NCI-H2196 treated with DMSO at 0.1 percent for 48 hours (cell line): ENCODE measurements at regions not wholly inside any gene's neighbourhood (a gene's known extent, or its start where the extent isn't known, plus 50 kb on each side); places are given as distances from the start of the nearest gene placed in this dataset.
"Not testable (repeated sequence)": the region's sequence is repeated elsewhere in the genome, so short reads cannot be mapped to it uniquely, and the experiment has no call there.

ENCODE experiments used
- DNase-seq: peaks from one replicate; lab custom pipeline; 2025; ENCODE audit not compliant: unreplicated experiment; lab: John Stamatoyannopoulos, UW

DNA sequence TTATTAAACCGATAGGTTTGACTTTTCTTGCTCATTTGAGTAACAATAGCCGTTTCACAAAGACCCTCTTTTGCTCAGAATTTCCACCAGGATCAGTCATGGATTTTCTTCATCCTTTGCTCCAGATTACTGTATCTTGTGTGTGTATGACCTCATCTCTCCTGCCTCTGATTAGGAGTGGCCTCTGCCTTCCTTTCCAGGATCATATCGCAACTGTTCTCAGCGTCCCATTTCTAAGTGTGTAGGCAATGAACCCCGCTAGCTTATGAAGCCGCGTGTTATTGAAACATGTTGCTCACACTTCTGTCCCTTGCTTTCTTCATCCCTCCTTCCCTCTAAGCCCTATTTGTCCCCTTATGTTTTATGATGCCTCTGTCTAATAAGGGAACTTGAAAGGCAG, 169.8 kb upstream of the RPS23 start:
- DNase-seq = no peak

DNA sequence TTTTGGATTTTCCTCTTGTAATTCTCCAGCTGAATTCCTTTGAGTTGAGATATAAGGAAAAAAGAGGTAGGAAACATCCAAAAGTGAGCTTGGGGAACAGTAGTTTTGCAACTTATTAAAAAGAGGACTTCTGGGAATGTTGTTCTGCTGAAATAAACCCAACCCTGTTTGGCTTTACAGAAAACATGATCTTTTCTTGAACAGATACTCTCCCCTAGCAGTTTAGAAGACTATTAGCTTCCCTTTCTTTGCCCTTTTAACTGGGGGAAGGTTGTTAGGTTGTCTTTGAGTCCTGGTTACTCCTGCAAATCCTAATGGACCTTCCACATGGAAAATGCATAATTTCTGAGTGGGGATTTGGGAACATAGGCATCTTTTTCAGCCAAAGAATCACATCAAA, 168.7 kb upstream of the RPS23 start:
- no peak for DNase-seq

DNA sequence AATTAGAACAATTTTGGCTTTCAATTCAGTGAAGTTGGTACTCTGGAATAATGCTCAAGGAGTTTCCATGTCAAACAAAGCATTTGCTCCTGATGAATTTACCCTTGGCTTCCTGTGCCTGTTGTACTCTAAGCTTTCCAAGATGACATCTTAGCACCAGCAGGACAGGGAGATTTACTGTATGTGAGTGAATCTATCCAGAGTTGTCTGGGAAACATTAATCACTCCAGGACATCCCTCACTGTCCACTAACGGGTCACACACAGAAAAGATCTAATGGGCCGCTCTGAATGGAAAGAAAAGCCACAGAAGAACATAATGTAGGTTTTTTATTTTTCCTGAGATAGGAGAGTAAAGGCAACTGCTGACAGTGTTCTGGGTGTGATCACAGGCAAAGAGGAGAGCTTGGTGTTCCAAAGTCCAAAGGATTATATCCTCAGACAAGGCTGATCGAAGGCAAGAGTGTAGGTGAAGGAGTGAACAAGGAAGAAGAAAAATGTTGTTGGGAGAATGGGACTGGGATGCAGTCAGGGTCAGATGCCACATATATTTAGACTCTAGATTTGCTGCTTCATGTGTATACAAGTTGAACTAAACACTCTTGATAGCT, 167.7 kb upstream of the RPS23 start:
- DNase-seq = no peak

DNA sequence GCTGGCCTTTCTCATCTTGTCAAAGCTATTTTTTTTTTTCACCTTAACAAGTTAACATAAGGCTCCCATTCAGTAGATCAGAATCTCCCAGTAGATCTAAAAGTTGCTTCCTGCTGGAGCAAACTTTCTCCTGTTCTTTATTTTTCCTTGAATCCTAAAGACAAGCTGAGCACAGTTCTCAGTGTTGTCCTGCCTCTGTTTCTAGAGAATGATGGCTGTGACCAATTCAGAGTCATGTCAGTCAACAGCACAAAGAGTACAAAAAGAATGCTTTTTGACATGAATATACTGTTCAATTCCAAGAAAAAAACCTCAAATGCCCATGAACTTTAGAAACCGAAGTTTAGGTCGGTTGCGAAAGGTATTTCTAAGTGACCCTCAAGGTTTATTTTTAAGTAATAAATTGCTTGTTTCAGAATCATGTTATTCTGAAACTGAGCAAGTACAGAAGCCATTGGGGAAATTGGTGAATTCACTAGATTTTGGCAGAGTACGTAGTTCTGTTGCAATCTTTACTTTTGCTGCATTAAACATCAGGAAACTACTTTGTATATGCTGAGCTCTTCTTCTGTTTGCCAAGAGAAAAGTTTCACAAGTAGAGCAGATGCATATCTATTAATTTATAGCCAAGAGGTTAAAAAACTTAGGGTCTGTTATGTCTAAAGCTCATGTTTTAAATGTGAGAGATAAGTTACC, 161.7 kb upstream of the RPS23 start:
- no peak for DNase-seq

DNA sequence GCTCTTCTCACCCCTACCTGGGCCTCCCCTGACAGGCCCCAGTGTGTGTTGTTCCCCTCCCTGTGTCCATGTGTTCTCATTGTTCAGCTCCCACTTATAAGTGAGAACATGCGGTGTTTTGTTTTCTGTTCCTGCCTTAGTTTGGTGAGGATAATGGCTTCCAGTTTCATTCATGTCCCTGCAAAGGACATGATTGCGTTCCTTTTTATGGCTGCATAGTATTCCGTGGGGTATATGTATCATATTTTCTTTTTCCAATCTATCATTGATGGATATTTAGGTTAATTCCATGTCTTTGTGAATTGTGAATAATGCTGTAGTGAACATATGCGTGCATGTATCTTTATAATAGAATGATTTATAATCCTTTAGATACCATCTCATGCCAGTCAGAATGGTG, 159.4 kb upstream of the RPS23 start:
- DNase-seq = not testable (repeated sequence)

DNA sequence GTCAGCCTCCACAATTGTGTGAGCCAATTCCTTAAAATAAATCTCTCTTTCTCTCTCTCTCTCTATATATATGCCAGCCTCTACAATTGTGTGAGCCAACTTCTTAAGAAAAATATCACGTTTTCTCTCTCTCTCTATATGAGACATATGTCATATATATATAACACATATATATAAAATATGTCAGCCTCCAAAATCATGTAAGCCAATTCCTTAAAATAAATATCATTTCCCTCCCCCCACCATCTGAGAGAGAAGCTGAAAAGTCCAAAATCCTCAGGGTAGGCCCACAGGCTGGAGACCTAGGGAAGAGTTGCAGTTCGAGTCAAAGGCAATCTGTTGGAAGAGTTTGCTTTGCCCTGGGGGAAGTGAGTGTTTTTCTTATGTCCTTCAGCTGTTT, 158.1 kb upstream of the RPS23 start:
- no peak for DNase-seq

DNA sequence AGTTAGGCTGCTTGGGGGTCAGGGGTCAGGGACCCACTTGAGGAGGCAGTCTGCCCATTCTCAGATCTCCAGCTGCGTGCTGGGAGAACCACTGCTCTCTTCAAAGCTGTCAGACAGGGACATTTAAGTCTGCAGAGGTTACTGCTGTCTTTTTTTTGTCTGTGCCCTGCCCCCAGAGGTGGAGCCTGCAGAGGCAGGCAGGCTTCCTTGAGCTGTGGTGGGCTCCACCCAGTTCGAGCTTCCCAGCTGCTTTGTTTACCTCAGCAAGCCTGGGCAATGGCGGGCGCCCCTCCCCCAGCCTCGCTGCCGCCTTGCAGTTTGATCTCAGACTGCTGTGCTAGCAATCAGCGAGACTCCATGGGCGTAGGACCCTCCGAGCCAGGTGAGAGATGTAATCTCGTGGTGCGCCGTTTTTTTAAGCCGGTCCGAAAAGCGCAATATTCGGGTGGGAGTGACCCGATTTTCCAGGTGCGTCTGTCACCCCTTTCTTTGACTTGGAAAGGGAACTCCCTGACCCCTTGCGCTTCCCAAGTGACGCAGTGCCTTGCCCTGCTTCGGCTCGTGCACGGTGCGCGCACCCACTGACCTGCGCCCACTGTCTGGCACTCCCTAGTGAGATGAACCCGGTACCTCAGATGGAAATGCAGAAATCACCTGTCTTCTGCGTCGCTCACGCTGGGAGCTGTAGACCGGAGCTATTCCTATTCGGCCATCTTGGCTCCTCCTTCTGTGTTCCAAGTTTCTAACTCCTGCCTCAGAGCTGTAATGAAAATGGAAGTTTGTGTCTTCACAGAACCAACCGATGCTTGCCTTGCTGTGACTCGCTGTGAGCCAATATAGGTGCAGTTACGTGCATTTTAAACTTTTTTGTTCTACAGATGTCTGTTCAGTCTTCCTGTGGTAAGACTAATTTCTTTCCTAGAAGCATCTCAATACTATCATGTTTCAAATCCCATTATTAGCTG, 156.8 kb upstream of the RPS23 start:
- not testable (repeated sequence) for DNase-seq

DNA sequence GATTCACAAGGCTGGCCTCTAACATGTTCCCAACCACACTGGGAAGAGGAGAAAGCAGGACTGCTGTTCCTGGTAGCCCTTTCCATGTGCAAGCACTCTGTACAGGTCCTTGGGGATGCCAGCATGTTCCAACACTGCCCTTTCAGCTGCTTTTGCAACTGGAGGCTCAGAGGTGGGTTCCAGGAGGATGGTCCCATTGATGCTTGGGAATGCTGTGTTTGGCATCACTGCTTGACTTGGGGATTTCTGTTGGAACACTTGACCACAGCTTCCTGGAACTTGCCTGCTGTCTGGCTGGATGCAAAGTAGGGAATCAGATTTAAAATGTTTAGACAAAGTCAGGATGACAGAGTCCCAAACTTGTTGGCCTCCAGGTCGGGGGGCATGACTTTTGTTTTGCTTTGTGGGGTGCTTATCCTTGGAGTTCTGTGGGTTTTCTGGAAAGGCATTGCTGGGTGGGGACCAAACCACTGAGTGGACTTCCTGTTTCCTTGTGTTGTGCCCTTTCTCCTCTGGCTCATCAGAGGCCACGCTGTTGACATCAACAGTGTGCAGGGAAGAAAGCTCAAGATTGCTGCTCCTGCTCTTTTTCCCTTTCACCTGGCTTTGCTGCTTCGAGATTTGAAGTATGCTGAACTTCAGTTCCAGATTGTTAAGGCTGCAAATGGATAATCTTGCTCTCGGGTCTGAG, 148.5 kb upstream of the RPS23 start:
- no peak for DNase-seq

DNA sequence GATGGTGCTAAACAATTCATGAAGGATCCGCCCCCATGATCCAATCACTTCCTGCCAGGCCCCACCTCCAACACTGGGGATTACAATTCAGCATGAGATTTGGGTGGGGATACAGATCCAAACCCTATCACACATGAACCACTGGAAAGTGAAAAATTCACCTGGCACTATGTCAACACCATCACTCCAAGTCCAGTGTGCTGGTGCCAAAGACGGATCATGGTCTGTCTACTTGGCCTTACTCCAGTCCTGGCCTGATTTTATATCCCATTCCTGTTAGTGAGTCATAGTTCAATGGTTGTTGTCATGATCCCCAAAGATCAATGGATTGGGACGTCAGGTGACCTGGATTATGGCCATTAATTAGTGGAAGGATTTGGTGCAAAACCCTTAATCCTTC, 147.4 kb upstream of the RPS23 start:
- DNase-seq = no peak

DNA sequence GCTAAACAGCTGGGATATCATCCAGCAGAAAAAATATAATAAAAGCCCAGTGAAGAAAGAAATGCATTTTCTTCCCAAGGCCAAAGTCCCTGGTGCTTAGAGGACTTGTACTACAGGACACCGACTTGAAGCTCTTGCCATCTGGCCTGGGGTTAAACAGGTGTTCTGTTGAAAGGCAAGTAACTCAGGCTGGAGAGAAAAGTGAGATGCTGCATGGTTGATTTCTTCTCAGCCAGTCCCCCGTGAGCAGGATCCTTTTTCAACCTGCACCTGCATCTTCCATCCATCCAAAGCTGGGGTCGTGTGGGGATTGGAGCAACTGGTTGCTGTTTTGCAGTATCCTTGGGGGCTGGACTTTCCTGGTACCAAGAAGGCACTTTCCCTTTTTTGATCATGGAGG, 146.1 kb upstream of the RPS23 start:
- no peak for DNase-seq

DNA sequence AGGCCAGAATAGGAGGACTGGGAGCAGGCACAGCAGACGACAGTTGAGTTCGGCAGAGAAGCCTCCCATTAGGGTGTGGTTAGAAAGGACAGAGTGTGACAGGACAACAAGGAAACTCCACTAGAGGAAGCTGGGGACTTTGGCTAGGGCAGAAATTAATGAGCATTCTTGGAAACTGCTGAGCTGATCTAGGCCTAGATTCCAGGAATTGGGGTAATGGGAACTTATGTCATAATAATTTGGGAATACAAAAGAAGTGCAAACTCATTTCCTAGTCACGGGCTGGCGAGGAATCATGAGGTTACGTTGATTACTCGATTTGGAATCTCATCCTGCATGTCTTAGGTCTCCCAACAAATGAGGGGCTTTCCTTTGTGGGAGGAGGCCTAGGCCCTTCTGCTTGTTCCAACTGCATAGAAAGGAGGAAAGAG, 144.6 kb upstream of the RPS23 start:
- no peak for DNase-seq

DNA sequence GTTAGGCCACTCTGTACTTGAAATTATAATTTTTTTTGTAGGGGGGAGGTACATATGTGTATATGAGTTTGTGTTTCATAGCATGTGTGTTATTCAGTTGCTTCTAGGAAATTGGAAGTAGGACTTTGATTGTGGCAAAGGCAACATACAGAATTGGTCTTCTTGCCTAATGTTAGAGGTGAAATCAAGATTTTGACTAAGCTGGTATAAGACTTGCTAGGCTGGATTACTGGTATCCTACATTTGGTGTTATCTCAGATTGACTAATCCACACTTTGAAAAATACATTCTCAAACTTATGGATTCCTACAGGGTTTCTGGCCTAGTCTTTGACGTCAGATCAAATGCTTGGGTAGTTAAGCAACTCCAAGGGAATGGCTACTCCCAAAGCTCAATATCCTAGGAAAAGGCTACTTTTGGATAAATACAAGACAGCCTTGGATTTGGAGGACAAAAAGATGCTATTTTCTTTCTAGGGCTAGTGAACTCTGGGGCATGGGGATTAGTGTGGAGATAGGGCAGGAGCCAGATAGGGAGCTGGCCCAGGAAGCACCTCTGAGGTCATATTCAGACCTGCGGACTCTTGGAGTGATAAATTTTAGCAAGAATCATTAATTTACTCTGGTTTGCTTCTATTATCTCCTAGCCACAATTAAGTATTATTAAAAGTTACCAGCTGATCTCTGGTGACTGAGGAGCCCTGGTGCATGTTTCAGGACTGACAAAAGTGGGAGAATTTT, 144.0 kb upstream of the RPS23 start:
- no peak for DNase-seq

DNA sequence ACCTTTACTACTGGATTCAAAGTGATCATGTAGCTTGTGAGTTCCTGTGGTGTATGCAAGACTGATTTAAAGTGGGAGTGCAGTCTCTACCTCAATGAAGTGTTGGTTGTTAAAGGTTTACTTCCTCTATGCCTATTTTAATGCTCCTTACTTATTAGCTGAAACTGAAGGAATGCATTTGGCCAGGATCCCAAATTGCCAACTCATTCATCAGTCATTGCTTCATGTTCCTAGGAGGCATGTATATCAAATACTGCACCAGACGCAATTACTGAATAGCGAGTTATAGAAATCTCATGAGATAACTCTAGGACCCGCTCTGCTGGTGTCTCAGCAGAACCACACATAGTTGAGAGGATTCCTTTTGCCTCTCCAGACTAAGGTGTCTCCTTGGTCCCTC, 143.0 kb upstream of the RPS23 start:
- DNase-seq = no peak

DNA sequence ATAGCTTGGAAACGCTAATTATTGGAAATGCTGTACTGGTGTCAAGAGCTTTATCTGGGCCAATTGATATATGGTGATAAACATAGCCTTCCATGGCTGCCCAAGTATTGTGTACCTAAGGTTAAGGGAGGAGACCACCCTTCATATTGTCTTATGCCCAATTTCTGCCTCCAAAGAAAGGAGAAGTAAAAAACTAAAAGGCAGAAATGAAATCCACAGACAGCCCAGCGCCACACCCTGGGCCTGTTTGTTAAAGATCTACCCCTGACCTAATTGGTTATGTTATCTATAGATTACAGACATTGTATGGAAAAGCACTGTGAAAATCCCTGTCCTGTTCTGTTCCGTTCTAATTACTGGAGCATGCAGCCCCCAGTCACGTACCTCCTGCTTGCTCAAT, 142.4 kb upstream of the RPS23 start:
- DNase-seq = not testable (repeated sequence)

DNA sequence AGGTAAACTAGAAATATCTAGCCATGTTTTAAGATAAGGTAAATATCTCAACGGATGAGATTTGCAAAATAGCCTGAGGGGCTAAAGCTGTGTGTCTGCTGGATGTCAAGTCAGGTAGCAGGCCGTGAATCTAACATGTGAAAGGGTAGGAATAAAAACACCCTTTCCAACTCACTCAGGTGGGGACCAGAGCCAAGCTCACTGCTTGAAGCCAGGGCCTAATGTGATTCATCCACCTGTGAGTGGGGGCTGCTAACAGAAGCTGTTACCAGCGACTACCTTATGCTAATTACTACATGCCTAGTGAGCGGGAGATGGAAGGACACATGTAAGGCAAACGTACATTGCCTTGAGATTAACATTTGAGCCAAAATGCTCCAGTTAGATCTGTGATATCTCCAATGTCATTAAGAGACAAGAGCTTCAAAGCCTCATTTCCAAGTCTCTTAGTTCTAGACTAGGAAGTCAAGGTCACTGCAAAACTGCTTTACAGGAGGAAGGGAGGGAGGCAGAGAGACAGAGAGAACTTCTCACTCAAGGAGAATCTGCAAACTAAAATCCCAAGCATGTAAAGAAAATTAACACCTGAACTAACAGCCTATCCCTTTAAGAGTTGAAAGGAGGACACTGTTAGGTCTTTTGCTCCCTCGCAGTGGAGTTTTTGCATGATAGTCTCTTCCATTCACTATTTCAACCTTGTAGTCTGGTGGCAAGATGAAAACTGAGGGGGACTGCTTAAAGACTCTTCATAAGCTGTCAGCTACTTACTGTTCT, 141.6 kb upstream of the RPS23 start:
- no peak for DNase-seq

DNA sequence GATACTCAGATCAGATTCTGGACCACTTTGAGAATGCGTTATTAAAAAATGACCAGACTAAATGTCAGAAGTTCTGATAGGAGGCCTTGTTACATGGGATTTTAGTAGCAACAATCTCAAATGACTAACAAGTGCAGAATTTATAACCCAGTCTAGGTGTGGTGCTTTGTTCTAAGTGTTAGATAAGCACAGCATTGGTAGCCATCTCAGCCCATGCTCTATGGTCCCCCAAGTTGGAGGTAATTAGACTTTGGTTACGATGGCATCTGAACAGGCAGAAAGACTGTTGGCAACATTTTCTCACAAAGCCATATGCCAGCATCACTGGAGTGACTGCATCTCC, 140.4 kb upstream of the RPS23 start:
- no peak for DNase-seq

DNA sequence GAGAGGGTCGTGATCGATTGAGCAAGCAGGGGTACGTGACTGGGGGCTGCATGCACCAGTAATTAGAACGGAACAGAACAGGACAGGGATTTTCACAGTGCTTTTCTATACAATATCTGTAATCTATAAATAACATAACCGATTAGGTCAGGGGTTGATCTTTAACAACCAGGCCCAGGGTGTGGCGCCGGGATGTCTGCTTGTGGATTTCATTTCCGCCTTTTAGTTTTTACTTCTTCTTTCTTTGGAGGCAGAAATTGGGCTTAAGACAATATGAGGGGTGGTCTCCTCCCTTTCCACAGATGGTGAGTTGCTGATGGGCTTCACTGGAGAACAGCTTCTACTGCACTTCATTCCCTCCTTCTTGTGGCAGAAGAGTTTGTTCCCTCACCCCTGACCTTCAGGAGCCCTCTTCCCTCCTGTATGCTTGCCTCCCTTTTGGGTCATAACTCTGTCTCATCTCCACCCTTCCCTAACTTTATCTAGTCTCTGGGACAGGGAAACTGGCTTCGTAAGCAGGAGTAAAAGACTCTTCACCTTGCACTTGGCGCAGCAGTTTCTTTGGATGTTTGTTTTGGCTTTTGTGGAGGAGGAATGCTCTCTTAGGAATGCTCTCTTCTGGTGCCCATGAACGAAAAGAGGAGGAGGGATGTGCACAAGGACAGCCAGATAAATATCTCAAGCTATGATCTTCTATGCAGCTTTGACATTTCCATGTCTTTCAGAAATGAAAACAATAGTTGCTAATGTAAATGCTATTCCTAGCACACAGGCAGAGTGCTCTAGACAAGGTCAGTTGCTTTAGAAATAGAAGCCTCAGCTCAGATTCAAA, 139.8 kb upstream of the RPS23 start:
- DNase-seq = no peak

DNA sequence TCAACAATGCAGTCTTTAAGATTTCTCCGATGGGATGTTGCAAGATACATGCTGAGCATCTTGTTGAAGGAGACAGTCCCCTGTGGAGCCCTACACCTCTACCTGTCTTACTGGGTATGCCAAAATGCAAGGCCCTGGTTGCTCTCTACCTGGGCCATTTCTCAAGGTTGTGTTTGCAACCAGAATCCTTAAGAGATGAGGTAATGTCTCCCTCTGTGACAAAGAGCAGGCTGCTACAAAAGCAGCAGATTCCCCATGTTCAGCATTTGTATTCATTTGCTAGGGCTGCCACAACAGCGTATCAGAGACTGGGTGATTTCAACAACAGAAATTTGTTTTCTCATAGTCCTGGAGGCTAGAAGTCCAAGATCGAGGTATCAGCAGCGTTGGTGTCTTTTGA, 138.4 kb upstream of the RPS23 start:
- DNase-seq = no peak

DNA sequence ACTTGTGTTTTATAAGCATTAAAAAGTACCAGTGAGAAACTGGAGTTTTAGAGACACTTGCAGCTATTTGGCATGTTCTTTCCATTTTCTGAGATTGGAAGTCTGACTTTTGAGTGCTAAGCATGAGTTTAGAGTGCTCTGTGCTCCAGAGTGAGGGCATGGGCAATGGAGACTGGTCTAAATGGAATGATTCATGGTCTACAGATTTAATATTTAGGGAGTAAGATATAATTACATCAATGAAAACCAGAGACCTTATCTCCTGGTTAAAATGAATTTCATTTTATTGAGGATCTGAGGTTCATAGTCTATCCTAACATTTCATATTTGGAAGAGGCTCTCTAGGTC, 135.9 kb upstream of the RPS23 start:
- DNase-seq = no peak
